ENCODE measurements at regions not wholly inside any gene's neighbourhood (a gene's known extent, or its start where the extent isn't known, plus 50 kb on each side); places are given as distances from the start of the nearest gene placed in this dataset.
A peak's percentile ranks its signal among the peaks of the same experiment; 100 is the strongest.

DNA sequence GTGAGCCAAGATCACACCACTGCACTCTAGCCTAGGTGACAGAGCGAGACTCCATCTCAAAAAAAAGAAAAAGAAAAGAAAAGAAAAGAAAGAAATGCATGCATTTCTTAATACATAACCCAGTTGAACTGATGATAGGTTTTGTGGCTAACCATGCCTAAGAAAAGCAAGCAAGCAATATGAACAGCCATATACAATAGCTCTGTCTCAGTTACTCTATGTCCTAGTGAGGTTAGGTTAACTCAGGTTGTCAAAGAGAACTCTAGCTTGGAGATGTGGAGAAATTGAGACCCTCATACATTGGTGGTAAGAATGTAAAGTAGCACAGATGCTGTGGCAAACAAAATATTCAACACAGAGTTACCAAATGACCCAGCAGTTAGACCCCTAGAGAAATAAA is 167.0 kb upstream of the RASGEF1B start:
- no peak for DNase-seq (ENCODE audit: low read depth)

GRCh38 chr4:81635739-81636138 is 164.0 kb upstream of the RASGEF1B start:
- DNase-seq (ENCODE audit: low read depth), result no peak

DNA sequence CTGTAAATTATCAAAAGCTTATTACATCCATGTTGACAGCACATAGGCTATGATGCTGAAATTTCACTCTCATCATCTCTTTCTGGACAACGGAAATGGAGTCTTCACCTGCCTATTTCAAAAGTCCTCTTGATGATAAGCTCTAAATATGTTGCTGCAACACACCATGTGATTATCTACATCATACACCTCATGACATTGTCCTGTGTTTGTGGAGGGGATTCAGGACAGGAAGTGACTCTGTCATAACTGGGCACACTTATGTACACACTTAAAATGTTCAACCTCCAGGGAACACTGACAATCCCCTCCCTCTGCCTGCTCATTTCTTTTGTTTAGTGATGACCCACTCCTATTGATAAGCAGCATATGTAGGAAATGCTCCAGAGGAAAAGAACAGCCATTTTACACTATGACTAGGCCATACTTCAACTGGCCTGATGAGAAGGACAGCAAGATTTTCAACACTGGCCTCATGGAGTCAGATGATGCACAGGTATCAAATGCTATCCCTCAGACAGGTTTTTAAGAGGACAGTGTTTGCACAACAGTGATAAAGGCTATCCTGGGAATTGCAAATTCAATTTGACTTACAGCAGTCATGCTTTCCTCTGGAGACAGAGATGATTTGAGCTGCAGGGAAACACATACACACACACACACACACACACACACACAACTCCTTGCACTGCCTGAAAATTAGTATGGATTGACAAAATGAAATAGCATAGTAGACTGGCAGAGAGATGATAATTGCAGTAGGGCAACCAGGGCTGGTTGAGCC is 163.3 kb upstream of the RASGEF1B start:
- peak; percentile 6 for DNase-seq (ENCODE audit: low read depth)

- no peak for DNase-seq (ENCODE audit: low read depth)
Measured at GRCh38 chr4:81634165-81634564, 162.5 kb upstream of the RASGEF1B start.

DNA sequence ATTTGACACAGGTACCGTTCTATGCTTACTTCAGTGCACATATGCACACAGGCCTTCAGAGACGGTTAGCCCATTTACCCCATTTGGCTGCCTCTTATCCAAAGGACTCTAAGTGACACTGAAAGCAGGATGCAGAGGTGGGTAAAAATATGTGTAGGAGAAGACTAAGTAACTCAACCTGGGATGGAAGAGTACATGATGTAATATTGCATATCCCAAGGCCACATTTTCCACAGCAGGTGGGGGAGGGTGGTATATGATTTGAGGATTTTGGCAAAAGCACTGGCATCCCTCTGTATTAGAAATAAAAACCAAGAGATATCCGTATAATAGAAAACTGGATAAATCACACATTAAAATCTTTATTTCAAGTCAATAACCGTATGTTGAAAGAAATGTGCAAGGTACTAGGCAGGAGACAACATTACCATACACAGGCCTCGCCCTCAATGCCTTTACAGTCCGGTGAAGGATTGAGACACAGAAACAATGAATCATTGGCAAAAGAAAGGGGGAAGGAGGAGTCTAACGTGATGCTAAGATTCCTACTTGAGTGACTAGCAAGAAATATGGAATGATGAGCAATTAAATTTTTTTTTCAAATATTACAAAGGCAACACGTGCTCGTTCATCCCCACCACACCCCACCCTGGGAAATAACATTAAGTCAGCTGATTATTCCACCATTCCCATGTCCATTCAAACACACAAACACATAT is 161.0 kb upstream of the RASGEF1B start:
- no peak for DNase-seq (ENCODE audit: low read depth)

GRCh38 chr4:81631958-81632441 is 160.3 kb upstream of the RASGEF1B start:
- peak; percentile 83 for DNase-seq (ENCODE audit: low read depth)

DNA sequence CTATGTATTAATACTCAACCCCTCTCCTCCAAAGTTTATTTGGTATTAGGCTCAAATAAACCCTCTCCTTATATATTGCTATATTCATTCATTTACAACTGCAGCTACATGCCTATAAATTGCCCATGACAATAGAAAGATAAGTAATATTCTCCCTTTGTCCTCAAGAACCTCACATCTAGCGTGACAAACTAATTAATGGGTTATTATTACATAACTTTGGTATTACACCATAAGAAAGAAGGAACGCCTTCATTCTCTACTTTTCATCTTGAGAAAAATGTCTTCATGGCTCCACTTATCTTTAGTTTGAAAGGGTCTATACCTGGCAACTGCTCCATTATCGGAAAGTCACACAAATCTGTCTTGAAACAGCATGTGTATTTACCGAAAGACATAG is 157.7 kb upstream of the RASGEF1B start:
- DNase-seq (ENCODE audit: low read depth), result no peak

DNA sequence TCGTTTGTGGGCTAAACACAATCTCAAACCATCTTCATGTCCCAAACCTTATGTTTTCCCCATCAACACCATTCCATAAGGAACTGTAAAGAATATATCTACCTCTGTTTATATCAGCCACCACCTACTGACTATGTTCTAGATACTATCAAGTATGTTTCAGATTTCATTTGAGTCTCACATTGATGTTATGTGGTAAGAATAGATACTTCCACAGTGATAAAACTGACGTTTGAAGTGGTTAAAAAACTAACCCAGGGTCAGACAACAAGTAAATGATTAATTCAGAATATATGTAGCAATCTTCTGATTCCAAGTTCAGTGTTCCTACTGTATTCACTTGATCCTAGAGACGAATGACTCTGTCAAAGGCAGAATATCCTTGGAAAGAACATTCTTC is 156.8 kb upstream of the RASGEF1B start:
- DNase-seq (ENCODE audit: low read depth), result no peak

GRCh38 chr4:81627590-81627989 is 155.9 kb upstream of the RASGEF1B start:
- no peak for DNase-seq (ENCODE audit: low read depth)

- DNase-seq (ENCODE audit: low read depth), result no peak
Measured at GRCh38 chr4:81626851-81627250, 155.1 kb upstream of the RASGEF1B start.

DNA sequence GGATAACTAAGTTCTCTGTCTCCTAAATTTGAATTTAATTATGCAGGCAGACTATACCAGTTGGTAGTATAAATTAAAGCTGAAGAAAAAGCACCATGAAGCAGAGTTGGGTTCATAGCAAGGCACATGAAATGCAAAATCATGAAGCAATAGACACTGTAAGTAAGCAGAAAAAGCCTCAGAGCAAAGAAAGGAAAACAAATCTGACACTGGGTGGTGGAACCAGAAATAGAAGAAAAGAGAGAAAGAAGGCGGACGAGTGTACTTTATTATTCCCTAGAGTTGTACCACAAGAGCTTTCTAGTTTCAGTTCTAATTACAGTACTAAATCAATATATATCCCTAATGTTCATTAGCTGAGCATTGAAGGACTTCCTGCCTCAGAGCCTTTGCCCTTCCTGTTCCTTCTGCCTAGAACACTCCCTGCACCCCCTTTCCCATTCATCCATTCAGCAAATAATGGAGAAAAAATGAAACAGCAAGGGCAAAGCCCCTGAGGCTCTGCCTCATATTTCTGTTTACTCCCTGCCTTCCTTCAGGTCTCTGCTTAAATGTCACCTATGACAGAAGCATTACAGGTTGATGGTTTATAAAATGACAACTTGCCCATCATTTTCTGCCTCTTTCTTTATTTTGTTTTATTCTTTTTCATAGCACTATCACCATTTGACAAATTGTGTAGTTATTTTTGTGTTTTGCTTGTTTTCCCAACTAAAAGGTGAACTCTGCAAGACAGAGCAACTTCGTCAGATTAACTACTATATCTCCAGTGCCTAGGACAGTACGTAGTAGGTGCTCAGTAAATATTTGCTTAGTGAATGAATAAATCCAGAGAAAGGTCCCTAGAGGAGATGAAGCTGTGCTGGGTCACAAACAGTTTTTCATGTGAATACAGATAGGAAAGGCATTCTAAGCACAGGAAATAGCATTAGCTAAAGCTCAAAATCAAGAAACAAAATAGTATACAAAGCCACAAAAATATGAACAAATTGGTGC is 154.0 kb upstream of the RASGEF1B start:
- DNase-seq (ENCODE audit: low read depth), result no peak

GRCh38 chr4:81623434-81623833 is 151.7 kb upstream of the RASGEF1B start:
- no peak for DNase-seq (ENCODE audit: low read depth)

DNA sequence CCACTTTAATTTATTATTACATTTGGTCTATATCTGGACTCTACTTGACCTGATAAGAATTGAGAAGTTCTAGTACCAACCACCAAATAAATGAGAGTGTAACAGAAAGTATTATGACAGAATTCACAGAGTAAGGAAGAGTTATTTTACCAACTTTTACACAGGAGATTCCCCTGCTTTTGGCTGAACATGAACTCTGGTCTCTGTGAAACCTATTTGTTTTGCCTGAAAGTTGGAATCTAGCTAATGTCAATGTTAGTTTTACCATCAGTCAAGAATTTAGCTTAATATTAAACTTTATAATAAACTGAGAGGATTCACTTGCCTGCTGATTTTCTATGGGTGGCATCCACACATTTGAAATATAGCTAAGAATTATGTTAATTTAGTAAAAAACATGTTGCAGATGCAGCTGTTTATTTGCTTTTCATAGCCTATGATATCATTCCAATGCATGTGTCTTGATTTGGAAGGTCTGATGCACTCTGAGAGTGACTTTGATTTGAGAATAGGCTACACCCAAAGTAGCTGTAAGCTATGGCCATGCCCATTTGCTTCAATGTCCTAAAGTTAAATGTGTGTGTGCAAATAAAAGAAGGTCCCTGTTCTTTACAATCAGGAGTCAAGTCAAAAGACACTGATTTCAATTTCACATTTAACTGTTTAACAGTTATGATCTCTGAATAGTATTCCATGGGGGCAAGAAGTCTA is 150.9 kb upstream of the RASGEF1B start:
- no peak for DNase-seq (ENCODE audit: low read depth)

GRCh38 chr4:81622028-81622427 is 150.3 kb upstream of the RASGEF1B start:
- no peak for DNase-seq (ENCODE audit: low read depth)

DNA sequence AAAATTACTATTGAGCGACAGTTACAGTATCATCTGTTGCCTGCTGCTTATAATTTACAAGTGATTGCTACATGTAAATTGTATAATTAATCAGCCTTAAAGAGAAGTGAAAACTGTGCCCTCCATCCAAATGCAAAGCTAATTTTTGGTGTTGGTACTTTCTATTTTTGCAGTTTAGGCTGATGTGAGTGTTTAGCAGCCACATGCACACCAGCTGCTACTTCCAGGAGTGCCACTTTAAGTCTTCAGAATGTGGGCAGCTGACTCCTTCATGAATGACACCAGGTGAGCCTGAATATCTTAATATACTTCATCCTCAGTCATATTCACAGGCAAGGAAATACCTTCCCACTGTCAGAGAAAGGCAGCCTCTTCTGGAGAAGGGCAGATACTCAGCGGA is 149.8 kb upstream of the RASGEF1B start:
- DNase-seq (ENCODE audit: low read depth), result no peak

DNA sequence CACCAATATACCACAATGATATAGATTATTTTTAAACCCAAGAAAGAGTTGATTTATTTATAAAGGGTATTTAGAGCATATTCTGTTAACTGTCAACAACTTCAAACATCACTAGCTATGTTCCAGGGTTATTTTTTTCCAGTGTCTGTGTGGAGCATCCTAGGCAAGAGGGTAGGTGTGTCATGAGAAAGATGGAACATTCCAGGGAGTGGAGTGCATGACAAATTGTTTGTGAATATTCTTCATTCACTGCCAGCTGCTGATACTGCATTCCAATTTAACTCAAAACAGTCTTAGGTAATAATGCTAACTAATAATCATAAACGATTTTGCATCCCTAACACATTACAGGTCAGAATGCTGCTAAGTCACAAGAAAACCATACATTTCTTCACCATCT is 148.7 kb upstream of the RASGEF1B start:
- DNase-seq (ENCODE audit: low read depth), result no peak

- DNase-seq (ENCODE audit: low read depth), result no peak
Measured at GRCh38 chr4:81617545-81617944, 145.8 kb upstream of the RASGEF1B start.

GRCh38 chr4:81611221-81611620 is 139.5 kb upstream of the RASGEF1B start:
- DNase-seq (ENCODE audit: low read depth), result no peak

DNA sequence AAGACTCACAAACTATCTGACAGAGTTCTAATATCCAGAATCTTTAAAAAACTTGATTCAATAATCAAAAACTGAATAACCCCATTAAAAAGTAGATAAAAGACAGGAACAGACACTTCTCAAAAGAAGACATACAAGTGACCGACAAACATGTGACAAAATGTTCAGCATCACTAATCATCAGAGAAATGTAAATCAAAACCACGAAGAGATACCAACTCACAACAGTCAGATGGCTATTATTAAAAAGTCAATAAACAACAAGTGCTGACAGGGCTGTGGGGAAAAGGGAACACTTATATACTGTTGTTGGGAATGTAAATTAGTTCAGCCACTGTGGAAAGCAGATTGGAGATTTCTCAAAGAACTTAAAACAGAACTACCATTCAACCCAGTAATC is 138.1 kb upstream of the RASGEF1B start:
- no peak for DNase-seq (ENCODE audit: low read depth)

GRCh38 chr4:81607950-81608349 is 136.2 kb upstream of the RASGEF1B start:
- DNase-seq (ENCODE audit: low read depth), result peak; percentile 59

Measured in HT1080 (cell line).